HG03378 (cell line): ENCODE measurements at regions not wholly inside any gene's neighbourhood (a gene's known extent, or its start where the extent isn't known, plus 50 kb on each side); places are given as distances from the start of the nearest gene placed in this dataset.

Experiments
- ATAC-seq: cut with Tn5 transposase; IDR thresholded peaks from one replicate; pipeline ENCODE4 v1.9.1; 2021; ENCODE audit warnings: mild to moderate bottlenecking, moderate library complexity; ENCODE audit not compliant: unreplicated experiment

DNA sequence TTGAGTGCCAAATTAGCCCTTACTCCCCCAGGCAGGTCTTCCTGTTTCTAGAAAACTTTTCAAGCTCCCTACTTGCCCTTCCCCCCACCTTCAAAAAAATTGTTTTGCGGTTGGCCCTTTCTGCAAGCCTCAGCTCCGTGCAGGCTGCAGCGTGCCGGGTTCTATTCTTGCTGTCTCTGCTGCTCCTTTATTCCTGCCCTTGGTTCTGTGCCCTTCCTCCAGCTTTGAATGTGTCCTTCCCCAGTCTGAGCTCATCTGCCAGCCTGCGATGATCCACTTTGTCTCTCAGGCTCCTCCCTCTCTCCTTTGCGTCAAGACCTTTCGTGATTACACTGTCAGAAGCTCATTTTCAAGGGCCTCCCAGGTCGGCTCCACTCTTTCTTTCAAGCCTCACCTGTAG lies 98.6 kb downstream of the IRF2BPL start:
- ATAC-seq: no peak

DNA sequence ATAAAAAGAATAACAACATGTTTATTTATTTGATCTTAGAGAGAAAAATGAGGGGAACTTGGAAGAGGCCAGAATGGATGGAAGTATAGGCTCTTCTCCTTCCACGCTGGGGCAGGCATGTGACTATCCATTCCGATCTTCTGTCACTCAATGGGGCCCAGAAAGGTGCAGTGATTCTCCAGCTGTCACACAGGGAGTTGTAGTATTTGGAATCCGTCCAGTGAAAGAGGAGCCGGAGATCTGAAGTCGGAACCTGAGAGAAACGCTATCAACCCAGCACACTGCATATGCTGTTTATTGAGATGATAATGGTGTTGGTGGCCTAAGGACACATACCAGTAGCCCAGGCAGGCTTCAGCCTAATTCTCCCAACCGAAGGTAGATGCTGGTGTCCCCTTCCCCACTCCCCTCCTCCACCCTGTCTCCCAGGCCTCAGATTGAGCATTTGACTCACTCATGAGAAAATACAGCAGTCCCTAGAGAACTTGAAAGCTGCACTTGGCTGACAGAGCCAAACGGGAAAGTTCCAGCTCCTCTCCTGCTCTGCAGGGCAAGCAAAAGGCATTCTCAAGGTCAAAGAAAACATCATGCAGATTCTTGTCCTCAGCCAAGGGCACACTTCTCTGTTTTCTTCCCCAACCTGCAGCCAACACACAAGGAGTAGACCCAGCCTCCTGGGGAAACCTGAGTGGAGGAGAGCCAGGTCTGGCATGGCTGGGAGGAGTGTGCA lies 100.4 kb downstream of the IRF2BPL start:
- ATAC-seq: no peak

DNA sequence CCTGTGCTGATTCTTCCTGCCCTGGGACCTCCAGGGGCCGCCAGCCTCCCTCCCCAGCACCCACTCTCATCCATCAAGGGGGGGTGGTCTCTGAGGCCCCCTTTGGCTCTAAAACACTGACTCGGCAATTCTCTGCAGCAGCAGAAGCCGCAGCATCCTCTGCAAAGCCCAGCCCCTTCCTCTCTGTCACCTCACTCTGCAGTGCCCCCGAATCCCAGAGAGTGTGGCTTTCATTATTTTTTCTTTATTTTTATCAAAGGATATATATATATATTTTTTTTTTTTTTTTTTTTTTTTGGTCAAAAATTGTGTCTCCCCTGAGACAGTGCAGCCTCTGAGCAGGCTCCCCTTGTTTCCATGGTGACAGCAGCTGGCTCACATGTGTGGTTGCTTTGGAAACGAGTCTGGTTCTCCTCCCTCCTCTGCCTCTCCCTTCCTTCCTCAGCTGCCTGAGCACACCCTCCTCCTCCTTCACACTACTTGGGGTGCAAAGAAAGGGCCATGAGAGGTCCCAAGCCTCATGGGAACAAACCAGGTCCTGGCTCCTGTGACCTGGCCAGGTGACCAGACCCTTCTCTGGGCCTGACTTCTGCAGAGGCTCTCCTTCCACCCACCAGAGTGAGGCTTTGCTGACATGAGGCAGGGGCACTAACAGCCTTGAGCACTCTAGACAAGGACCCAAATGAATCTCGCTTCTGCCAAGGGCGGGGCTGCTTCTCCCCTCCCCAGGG lies 100.5 kb downstream of the LRRC74A start:
- ATAC-seq: no peak

DNA sequence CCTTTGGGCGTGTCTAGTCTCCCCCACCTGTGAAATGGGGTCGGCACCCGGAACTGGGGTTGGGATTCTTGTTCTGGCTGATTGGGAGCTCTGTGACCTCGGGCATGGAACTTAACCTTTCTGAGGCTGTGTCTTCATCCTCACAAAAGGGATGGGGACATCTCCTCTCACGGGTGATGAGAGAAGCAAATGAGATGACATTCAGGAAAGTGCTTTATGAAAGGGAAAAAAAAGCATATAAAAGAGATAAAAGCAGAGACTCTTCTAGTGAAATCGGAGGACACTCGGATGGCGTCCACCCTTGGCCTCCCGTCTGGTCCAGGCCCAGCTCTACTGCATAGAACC lies 98.9 kb downstream of the LRRC74A start:
- ATAC-seq: no peak

DNA sequence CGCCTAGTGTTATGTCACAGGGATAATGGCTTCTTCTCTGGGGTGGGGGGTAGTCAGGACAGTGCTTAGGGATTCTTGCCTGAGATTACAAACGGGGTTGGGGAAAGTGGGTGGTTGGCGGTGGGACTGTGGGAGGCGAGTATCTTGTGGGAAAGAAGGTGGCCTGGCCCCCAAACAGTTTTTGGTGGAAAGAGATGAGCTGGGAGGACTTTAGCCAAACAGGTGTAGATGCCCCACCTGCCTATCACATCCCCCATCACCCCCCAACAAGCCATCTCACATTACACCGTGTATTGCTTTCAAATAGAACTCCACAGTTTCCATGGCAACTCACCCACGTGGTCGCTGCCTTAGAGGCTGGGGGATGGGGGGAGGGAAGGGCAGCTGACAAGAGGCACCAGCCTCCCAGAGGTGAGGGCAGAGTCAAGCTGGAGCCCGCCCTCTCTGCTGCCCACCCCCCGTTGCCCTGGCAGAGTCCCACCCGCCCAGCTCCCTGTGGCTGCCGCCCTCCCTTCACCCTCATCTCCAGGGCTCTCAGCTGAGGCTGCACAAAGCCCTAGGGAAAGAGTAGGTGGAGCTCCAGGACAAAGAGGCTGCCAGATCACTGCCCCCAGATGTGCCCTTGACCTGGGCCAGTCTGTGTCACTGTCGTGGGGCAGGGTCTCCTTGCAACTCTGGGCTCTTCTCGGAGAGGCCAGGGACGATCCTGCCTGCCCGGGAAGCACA lies 98.3 kb downstream of the LRRC74A start:
- ATAC-seq: no peak

DNA sequence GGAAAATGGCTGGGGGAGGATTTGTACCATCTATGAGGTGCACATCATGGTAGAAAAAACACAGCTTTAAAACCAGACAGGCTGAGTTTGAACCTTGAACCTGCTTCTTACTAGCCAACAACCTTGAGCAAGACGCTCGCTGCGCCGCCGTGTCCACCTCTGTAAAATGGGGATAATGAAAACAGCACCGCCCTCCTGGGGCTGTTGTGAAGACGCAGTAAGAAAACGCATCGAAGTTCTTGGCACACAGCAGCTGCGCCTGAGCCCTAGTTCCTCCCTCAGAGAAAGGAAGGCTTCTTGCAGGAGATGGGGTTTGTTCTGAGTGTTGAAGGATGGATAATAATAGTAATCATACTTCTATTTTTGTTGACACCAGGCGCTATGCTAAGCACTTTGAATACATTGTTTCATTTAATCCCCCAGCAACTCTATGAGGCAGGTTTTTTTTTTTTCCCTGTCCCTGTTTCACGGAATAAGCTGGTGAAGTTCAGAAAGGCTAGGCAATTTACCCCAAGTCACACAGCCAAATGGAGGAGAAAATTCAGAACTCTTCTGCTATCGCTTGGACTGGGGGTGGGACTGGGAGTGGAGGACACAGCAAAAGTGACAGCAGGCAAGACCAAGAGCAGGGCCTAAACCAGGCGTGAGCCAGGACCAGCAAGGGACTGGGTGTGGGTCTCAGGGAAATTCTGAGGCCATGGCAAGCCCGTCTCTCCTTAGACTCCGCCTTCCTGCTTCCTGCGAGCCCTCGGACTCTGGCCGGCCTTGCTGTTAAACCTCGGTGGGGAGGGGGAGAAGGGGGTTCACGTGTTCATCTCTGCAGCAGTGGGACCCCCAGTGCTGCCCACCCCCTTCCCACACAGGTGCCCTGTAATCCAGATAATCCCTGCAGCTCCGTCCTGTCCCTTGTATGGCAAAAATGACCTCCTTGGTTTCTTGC lies 97.5 kb downstream of the LRRC74A start:
- no peak for ATAC-seq

DNA sequence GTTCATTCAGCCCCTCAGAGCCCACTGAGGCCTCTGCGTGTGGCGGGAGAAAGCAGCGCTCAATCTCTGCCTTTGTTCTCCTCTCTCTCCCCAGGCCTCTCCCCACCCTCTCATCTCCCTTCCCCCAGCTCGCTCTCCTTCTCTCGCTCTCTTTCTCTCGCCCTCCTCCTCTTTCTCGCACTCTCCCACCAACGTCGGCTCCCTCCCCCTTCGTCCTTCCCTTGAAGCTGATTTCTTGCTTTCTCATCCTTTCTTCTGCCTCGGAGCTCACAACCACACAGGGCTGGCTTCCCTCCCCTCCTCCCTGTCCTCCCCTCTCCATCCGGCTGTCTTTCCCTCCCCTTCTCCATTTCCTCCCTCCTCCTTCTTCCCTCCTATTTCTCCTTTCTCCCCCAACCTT lies 96.4 kb downstream of the LRRC74A start:
- ATAC-seq: no peak

DNA sequence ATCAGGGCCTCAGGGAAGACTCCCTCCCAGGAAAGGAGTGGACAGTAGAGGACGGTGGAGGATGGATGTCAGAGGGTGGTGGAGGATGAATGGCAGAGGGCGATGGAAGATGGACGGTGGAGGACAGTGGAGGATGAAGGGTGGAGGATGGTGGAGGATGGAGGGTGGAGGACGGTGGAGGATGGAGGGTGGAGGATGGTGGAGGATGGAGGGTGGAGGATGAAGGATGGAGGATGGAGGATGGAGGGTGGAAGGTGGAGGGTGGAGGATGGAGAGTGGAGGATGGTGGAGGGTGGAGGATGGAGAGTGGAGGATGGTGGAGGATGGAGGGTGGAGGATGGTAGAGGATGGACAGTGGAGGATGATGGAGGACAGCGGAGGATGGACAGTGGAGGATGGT lies 95.9 kb downstream of the LRRC74A start:
- ATAC-seq: no peak

DNA sequence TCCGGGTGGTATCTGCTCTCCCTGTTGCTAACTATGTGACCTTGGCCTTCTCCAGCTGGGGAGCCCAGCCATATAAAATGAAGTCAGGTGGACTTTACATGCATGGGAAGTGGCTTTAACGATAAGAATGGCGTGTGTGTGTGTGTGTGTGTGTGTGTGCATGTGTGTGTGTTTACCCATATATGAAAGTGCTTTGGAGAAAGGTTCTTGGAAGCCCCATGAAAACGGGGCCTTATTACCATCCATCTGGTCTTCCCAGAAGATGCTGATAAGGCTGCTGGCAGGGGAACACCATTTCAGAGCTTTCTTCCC lies 94.8 kb downstream of the LRRC74A start:
- no peak for ATAC-seq

DNA sequence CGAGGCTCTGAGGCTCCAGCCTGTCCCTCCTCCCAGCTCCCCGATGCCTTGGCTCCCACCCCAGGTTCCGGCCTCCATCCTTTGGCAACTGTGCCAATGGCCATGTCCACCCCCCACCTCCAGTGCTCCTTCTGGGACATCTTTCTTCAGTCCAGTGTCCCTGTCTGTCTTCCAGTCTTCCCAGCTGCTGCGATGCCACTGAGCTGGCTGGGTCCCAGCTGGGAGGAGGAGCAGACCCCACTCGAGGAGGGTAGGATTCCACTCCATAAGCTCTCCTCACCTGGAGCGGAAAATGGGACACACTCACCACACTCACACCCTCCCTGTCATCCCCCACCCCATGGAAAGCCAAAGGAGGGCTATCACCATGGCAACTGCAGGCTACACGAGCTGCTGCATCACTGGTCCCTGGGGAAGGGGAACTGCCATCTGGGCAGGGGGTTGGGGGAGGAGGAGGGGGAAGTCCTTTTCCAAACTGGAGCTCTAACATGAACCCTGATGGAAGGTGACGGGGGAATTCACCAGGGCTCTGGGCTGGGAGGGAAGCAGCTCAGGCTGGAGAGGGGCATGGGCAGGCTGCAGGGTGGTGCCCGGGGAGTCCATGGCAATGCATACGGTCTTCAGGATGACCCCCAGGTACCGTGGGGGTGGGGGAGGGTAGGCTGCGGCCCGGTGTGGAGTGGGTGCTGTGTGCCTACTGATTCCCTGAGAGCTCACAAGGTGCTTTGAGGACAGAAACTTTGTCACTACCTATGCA lies 94.3 kb downstream of the LRRC74A start:
- no peak for ATAC-seq

DNA sequence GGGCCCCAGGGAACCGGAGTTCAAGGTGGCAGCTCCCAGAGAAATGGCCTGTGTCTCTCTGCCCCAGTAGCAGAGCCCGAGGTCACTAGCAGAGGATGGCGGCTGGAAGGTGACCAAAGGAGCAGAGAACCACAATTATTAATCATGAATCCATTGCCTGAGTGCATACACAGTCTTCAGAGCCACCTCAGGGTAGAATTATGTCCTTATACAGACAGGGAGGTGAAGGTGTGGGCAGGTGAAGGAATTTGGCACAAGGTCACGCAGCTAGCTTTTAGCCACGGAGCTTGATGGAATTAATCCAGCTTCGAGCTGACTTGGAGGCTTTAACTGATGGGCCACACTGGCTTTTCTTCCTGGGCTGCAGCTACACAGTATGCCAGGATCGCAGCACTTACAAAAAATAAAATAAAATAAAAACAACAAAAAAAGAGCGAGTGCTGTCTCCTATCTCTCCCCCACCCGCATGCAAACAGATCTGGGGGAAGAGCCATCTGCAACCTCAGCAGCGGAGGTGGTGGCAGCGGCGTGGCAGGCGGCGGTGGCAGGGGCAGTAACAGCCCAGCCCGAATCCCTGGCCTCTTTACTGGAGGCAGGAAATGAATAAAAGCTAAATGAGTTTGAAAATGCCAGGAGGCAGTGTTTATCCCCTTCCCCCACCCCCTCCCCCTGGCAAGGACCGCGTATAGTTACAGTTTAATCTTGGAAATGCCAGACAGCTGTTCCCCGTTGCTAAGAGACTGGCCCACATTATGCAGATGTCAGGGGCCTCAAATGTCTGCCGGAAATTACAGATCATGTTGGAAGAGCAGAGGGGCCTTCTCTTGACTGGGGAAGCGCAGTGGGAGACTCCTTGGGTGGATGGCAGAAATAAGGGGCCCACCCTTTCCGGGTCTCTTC lies 93.5 kb downstream of the LRRC74A start:
- ATAC-seq: no peak
